Natural killer cell (primary cell): ENCODE measurements at regions not wholly inside any gene's neighbourhood (a gene's known extent, or its start where the extent isn't known, plus 50 kb on each side); places are given as distances from the start of the nearest gene placed in this dataset.

Experiments
- ATAC-seq, 3 donors: fragments of 150-1000 bp in 2 of 3; fragments of 200-7000 bp in 1 of 3; cut with Tn5 transposase; 1 replicate in 1 of 3; 2 replicates in 2 of 3; pipeline ENCODE4 v1.10.0; 2021; ENCODE audit warnings: mild to moderate bottlenecking in 2 of 3, moderate library complexity in 2 of 3
- DNase-seq, 2 donors: peaks; one replicate each; pipeline versions ENCODE4 v3.0.0 to v3.0.0-alpha.2; 2013 to 2021; ENCODE audit warnings: mixed read lengths in 1 of 2
- H3K27ac ChIP-seq: one replicate; pipeline ENCODE4 v1.5.1; 2013; ENCODE audit warnings: mild to moderate bottlenecking, low read length
- H3K27me3 ChIP-seq: one replicate; pipeline ENCODE4 v1.6.1; 2013; ENCODE audit warnings: low read length; ENCODE audit not compliant: control insufficient read depth, insufficient read depth
- H3K36me3 ChIP-seq: one replicate; pipeline ENCODE4 v1.6.1; 2013; ENCODE audit warnings: low read length; ENCODE audit not compliant: control insufficient read depth, insufficient read depth
- H3K4me1 ChIP-seq: one replicate; pipeline ENCODE4 v1.6.1; 2013; ENCODE audit warnings: low read length; ENCODE audit not compliant: control insufficient read depth, insufficient read depth
- H3K4me3 ChIP-seq: one replicate; pipeline ENCODE4 v1.5.1; 2013; ENCODE audit warnings: low read length
- H3K9me3 ChIP-seq: one replicate; pipeline ENCODE4 v1.6.1; 2013; ENCODE audit warnings: low read length; ENCODE audit not compliant: control insufficient read depth, insufficient read depth
- H3K27ac Mint-ChIP-seq, 2 donors: one replicate each; pipeline ENCODE4 v1.8.0; 2022; ENCODE audit warnings: mild to moderate bottlenecking in 2 of 2, mixed read lengths in 2 of 2, moderate library complexity in 1 of 2
- H3K27me3 Mint-ChIP-seq, 2 donors: one replicate each; pipeline ENCODE4 v1.8.0; 2022; ENCODE audit warnings: low read depth in 2 of 2, mixed read lengths in 2 of 2
- H3K36me3 Mint-ChIP-seq: one replicate; pipeline ENCODE4 v1.8.0; 2022; ENCODE audit warnings: mixed read lengths
- H3K4me1 Mint-ChIP-seq, 2 donors: one replicate each; pipeline ENCODE4 v1.8.0; 2022; ENCODE audit warnings: mixed read lengths in 2 of 2
- H3K4me3 Mint-ChIP-seq: one replicate; pipeline ENCODE4 v1.8.0; 2022; ENCODE audit warnings: mild to moderate bottlenecking, moderate library complexity, mixed read lengths
- H3K9me3 Mint-ChIP-seq, 2 donors: one replicate each; pipeline ENCODE4 v1.8.0; 2022; ENCODE audit warnings: mixed read lengths in 2 of 2
- CTCF ChIP-seq: fragments of 200-600 bp; IDR thresholded peaks from one replicate; pipeline ENCODE4 v1.8.0; 2022; ENCODE audit warnings: antibody characterized with exemption
- WGBS: methylation state at CpG from one replicate; pipeline ENCODE4 v1.1.7; 2013; ENCODE audit warnings: missing lambda C conversion rate; ENCODE audit not compliant: insufficient coverage; 5-methylcytosine and 5-hydroxymethylcytosine counted together
- intact Hi-C: fragments of 100-400 bp; cut with micrococcal nuclease; formaldehyde crosslinking; loops from one replicate; pipeline ENCODE4 v1.14.2; 2022

- Mint-ChIP-seq H3K27me3 (peaks cover 0 to 6% of the 10 kb centered on the region in 2 donors), H3K27ac (no peak overlapping the region), H3K9me3 (no peaks in the 10 kb centered on the region), H3K4me3 (no peak overlapping the region), H3K36me3 (no peaks in the 10 kb centered on the region), H3K4me1 (no peaks in the 10 kb centered on the region)
- Histone ChIP-seq H3K4me1 (no peaks in the 10 kb centered on the region), H3K4me3 (no peak overlapping the region), H3K9me3 (no peaks in the 10 kb centered on the region), H3K27me3 (no peaks in the 10 kb centered on the region), H3K36me3 (no peaks in the 10 kb centered on the region), H3K27ac (no peak overlapping the region)
- intact Hi-C loops = no loop called here
- DNase-seq = no peak
- ATAC-seq = no peak
- no peak for TF ChIP-seq CTCF
- 84% methylated on average over 3 of the region's 3 CpGs for WGBS
Measured at GRCh38 chr4:125572601-125573000, 257.8 kb downstream of the FAT4 start.

- Mint-ChIP-seq H3K27me3 (peaks cover 0 to 6% of the 10 kb centered on the region in 2 donors), H3K27ac (no peak overlapping the region), H3K9me3 (no peaks in the 10 kb centered on the region), H3K4me3 (no peak overlapping the region), H3K4me1 (no peaks in the 10 kb centered on the region), H3K36me3 (no peaks in the 10 kb centered on the region)
- 93% methylated on average over 3 of the region's 3 CpGs for WGBS
- Histone ChIP-seq H3K27me3 (no peaks in the 10 kb centered on the region), H3K36me3 (no peaks in the 10 kb centered on the region), H3K4me1 (no peaks in the 10 kb centered on the region), H3K9me3 (no peaks in the 10 kb centered on the region), H3K4me3 (no peak overlapping the region), H3K27ac (no peak overlapping the region)
- DNase-seq (no peak), ATAC-seq (no peak)
- intact Hi-C loops = no loop called here
- TF ChIP-seq CTCF = no peak
Measured at GRCh38 chr4:125573368-125573767, 258.6 kb downstream of the FAT4 start.

GRCh38 chr4:125573786-125574185 is 259.0 kb downstream of the FAT4 start:
- Mint-ChIP-seq H3K27me3 (peaks cover 0 to 6% of the 10 kb centered on the region in 2 donors), H3K9me3 (no peaks in the 10 kb centered on the region), H3K4me3 (no peak overlapping the region), H3K4me1 (no peaks in the 10 kb centered on the region), H3K36me3 (no peaks in the 10 kb centered on the region), H3K27ac (no peak overlapping the region)
- DNase-seq = no peak
- intact Hi-C loops = no loop called here
- WGBS = 56% methylated on average over 1 of the region's 1 CpG
- H3K4me3 ChIP-seq = no peak overlapping the region
- no peak for ATAC-seq
- H3K27ac ChIP-seq = no peak overlapping the region
- TF ChIP-seq CTCF = no peak
- H3K27me3 ChIP-seq = no peaks in the 10 kb centered on the region
- H3K4me1 ChIP-seq = no peaks in the 10 kb centered on the region
- H3K9me3 ChIP-seq = no peaks in the 10 kb centered on the region
- H3K36me3 ChIP-seq = no peaks in the 10 kb centered on the region

GRCh38 chr4:125582302-125582701 is 267.5 kb downstream of the FAT4 start:
- Histone ChIP-seq H3K4me1 (no peaks in the 10 kb centered on the region), H3K9me3 (no peaks in the 10 kb centered on the region), H3K27me3 (no peaks in the 10 kb centered on the region), H3K27ac (no peak overlapping the region), H3K4me3 (no peak overlapping the region), H3K36me3 (no peaks in the 10 kb centered on the region)
- Mint-ChIP-seq H3K9me3 (no peaks in the 10 kb centered on the region), H3K27ac (no peak overlapping the region), H3K4me1 (no peaks in the 10 kb centered on the region), H3K4me3 (no peak overlapping the region), H3K36me3 (no peaks in the 10 kb centered on the region), H3K27me3 (no peaks in the 10 kb centered on the region)
- ATAC-seq (no peak), DNase-seq (no peak)
- WGBS = 100% methylated on average over 1 of the region's 1 CpG
- intact Hi-C loops = no loop called here
- no peak for TF ChIP-seq CTCF
